H1 (cell line): ENCODE measurements at regions not wholly inside any gene's neighbourhood (a gene's known extent, or its start where the extent isn't known, plus 50 kb on each side); places are given as distances from the start of the nearest gene placed in this dataset.

Source experiments
- ASH2L ChIP-seq: fragments of 200-600, 300-600 bp; sonication (generic); IDR thresholded peaks from one replicate; pipeline ENCODE4 v1.7.1; 2017; ENCODE audit warnings: low read length
- CEBPB ChIP-seq: IDR thresholded peaks from 2 replicates; pipeline ENCODE4 v1.6.1; 2012; ENCODE audit warnings: low read depth, low read length
- CREB1 ChIP-seq: IDR thresholded peaks from 2 replicates; pipeline ENCODE4 v1.6.1; 2012; ENCODE audit warnings: inconsistent platforms
- EP300 ChIP-seq, 2 experiments: IDR thresholded peaks; 1 replicate in 1 of 2; 2 replicates in 1 of 2; pipeline ENCODE4 v1.6.1; 2011 to 2012; ENCODE audit warnings: low read depth in 2 of 2, low read length in 2 of 2, mild to moderate bottlenecking in 2 of 2, borderline replicate concordance in 1 of 2, inconsistent platforms in 1 of 2, moderate library complexity in 1 of 2
- NANOG ChIP-seq: IDR thresholded peaks from 2 replicates; pipeline ENCODE4 v1.6.1; 2011; ENCODE audit warnings: low read length, low read depth, mild to moderate bottlenecking, inconsistent platforms; ENCODE audit not compliant: insufficient read depth, poor library complexity, severe bottlenecking
- PHF8 ChIP-seq: fragments of 200-600 bp; sonication (generic); conservative IDR thresholded peaks from 2 replicates; pipeline ENCODE4 v1.7.1; 2012; ENCODE audit warnings: low read depth, mild to moderate bottlenecking, inconsistent platforms, low read length, moderate library complexity
- RBBP5 ChIP-seq: IDR thresholded peaks from 2 replicates; pipeline ENCODE4 v1.7.1; 2012; ENCODE audit warnings: low read depth, mild to moderate bottlenecking, inconsistent platforms, low read length, moderate library complexity, borderline replicate concordance
- RFX5 ChIP-seq: IDR thresholded peaks from 2 replicates; pipeline ENCODE4 v1.6.1; 2011; ENCODE audit warnings: low read depth, low read length, improper control_type of control experiment, borderline replicate concordance
- SP4 ChIP-seq: IDR thresholded peaks from 2 replicates; pipeline ENCODE4 v1.6.1; 2012; ENCODE audit warnings: low read length, inconsistent platforms
- SRF ChIP-seq: IDR thresholded peaks from 2 replicates; pipeline ENCODE4 v1.6.1; 2011; ENCODE audit warnings: mild to moderate bottlenecking, low read depth, low read length, moderate library complexity

- TF ChIP-seq EP300 (IDR thresholded peaks at IDR 0.05; ENCODE audit: borderline replicate concordance in 1 of 2, low read depth in 2 of 2, low read length in 2 of 2), result no peak
- TF ChIP-seq CREB1, result no peak
- TF ChIP-seq SRF, result no peak
- no peak for TF ChIP-seq RFX5
- TF ChIP-seq CEBPB, result no peak
- TF ChIP-seq RBBP5, result no peak
- TF ChIP-seq NANOG, result no peak
- TF ChIP-seq PHF8, result no peak
- TF ChIP-seq SP4, result no peak
- TF ChIP-seq ASH2L, result no peak
Measured at GRCh38 chr2:83282043-83282795, 1176.9 kb downstream of the SUCLG1 start (continued).
